ENCODE measurements at regions not wholly inside any gene's neighbourhood (a gene's known extent, or its start where the extent isn't known, plus 50 kb on each side); places are given as distances from the start of the nearest gene placed in this dataset.

DNA sequence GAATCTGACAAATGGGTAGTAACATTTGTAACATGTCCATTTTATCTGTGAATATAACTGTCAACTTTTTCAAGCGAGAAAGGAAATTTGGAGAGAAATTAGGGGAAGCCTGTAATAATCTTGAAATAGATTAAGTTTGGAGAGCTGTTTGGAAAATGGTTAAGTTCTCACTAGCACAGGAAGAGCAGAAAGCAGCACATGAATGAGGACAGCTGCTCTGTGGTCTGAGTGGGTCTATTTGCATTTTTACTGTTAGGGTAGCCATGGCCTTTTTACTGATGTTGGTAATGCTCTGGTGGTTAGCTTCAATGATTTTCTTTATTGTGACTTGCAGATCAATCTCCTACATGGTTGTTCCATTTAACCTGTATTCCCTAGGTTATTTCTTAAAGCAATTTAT, 144.5 kb upstream of the GDNF start:
- Histone ChIP-seq H3K36me3 (ENCODE audit: control insufficient read depth in 2 of 2, insufficient read depth in 1 of 2, low read length in 2 of 2) (no peaks in the 10 kb centered on the region), H3K27ac (ENCODE audit: extremely low read depth, low read depth, low read length) (no peak overlapping the region), H3K4me3 (ENCODE audit: low read depth, low read length) (no peak overlapping the region), H3K9me3 (ENCODE audit: control insufficient read depth, insufficient read depth, low read depth, low read length) (no peaks in the 10 kb centered on the region; the same call in 1 of the 2 replicates), H3K4me1 (ENCODE audit: control insufficient read depth, insufficient read depth, low read length) (no peaks in the 10 kb centered on the region)
- TF ChIP-seq ZBTB20 (tag by site-specific recombination; IDR thresholded peaks at IDR 0.05), result no peak
- no peak for TF ChIP-seq ZNF174 (tag by site-specific recombination; IDR thresholded peaks at IDR 0.05)
- no peak for TF ChIP-seq ZNF248 (tag by site-specific recombination; IDR thresholded peaks at IDR 0.05)
- TF ChIP-seq ZNF747 (tag by site-specific recombination; IDR thresholded peaks at IDR 0.05), result no peak
- no peak for TF ChIP-seq ZNF843 (tag by site-specific recombination; IDR thresholded peaks at IDR 0.05)
- TF ChIP-seq OVOL3 (tag by site-specific recombination; IDR thresholded peaks at IDR 0.05), result no peak
- TF ChIP-seq ZNF776 (tag by site-specific recombination; IDR thresholded peaks at IDR 0.05; ENCODE audit: borderline replicate concordance), result no peak
- no peak for TF ChIP-seq ZNF529 (tag by site-specific recombination; IDR thresholded peaks at IDR 0.05; ENCODE audit: insufficient replicate concordance)
- no peak for TF ChIP-seq ZNF585B (tag by site-specific recombination; IDR thresholded peaks at IDR 0.05)
- no peak for TF ChIP-seq ZNF416 (tag by site-specific recombination; IDR thresholded peaks at IDR 0.05)
- no peak for TF ChIP-seq ZBTB1 (tag by site-specific recombination; IDR thresholded peaks at IDR 0.05)
- no peak for TF ChIP-seq ZNF391 (tag by site-specific recombination; IDR thresholded peaks at IDR 0.05; ENCODE audit: borderline replicate concordance, low read depth)
- TF ChIP-seq GFI1B (tag by site-specific recombination; IDR thresholded peaks at IDR 0.05), result no peak
- no peak for TF ChIP-seq ZNF521 (tag by site-specific recombination; IDR thresholded peaks at IDR 0.05)
- TF ChIP-seq ZNF658 (tag by site-specific recombination; IDR thresholded peaks at IDR 0.05), result no peak
- TF ChIP-seq ZNF132 (tag by site-specific recombination; IDR thresholded peaks at IDR 0.05; ENCODE audit: borderline replicate concordance), result no peak
- no peak for TF ChIP-seq ZNF239 (tag by site-specific recombination; IDR thresholded peaks at IDR 0.05)
- TF ChIP-seq ZNF24 (tag by site-specific recombination; IDR thresholded peaks at IDR 0.05), result no peak
- TF ChIP-seq ZNF202 (tag by site-specific recombination; IDR thresholded peaks at IDR 0.05; ENCODE audit: borderline replicate concordance), result no peak
- ChIA-PET POLR2A (interaction anchor here (0.6 kb wide), 1 partner anchor 49 kb away, joined by 3 read pairs; no protein-coding TSS in a partner anchor), CTCF (interaction anchor here (0.7 kb wide), 2 partner anchors 20 to 572 kb away, joined by 3 read pairs; no protein-coding TSS in a partner anchor)

DNA sequence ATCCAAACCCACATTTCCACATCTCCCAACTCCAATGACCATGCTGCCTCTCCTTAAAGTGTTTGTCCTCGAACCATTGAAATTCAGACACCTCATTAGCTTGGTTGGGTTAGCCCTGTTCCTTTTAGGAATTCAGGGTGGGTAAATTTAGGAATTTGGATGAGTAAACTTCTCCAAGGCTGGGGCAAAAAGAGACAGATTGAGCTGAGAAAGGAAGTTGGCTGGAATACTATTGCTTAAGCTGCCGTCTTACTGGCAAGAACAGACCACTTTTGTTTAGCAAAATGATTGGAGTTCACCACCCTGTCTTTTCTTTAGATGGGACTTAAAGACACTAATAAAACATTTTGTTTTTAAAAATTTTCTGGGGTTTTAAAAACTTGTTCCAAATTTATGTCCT, 143.6 kb upstream of the GDNF start:
- Histone ChIP-seq H3K4me1 (ENCODE audit: control insufficient read depth, insufficient read depth, low read length) (no peaks in the 10 kb centered on the region), H3K9me3 (ENCODE audit: control insufficient read depth, insufficient read depth, low read depth, low read length) (no peaks in the 10 kb centered on the region; the same call in 1 of the 2 replicates), H3K4me3 (ENCODE audit: low read depth, low read length) (no peak overlapping the region), H3K36me3 (ENCODE audit: control insufficient read depth in 2 of 2, insufficient read depth in 1 of 2, low read length in 2 of 2) (no peaks in the 10 kb centered on the region), H3K27ac (ENCODE audit: extremely low read depth, low read depth, low read length) (no peak overlapping the region)
- ChIA-PET POLR2A (no interaction called here), CTCF (no interaction called here)
- TF ChIP-seq RBAK (tag by site-specific recombination; IDR thresholded peaks at IDR 0.05), result no peak
- TF ChIP-seq KLF16 (tag by site-specific recombination; IDR thresholded peaks at IDR 0.05), result no peak
- no peak for TF ChIP-seq ZSCAN5A (tag by site-specific recombination; IDR thresholded peaks at IDR 0.05)
- no peak for TF ChIP-seq PRDM2 (tag by site-specific recombination; IDR thresholded peaks at IDR 0.05; ENCODE audit: borderline replicate concordance)
- TF ChIP-seq EGR2 (tag by site-specific recombination; IDR thresholded peaks at IDR 0.05; ENCODE audit: low read depth), result no peak
- no peak for TF ChIP-seq TCF7L2 (IDR thresholded peaks at IDR 0.05; ENCODE audit: borderline replicate concordance, low read depth, low read length)
- TF ChIP-seq ZBTB7A (tag by site-specific recombination; IDR thresholded peaks at IDR 0.05; ENCODE audit: low read depth), result no peak
- TF ChIP-seq GLI2 (tag by site-specific recombination; IDR thresholded peaks at IDR 0.05; ENCODE audit: borderline replicate concordance, low read depth), result no peak
- TF ChIP-seq ZNF335 (tag by site-specific recombination; conservative IDR thresholded peaks at IDR 0.05), result no peak
- TF ChIP-seq ZNF785 (tag by site-specific recombination; IDR thresholded peaks at IDR 0.05), result no peak

Measured in HEK293 (cell line).